GM23248 (cell line): ENCODE measurements at regions not wholly inside any gene's neighbourhood (a gene's known extent, or its start where the extent isn't known, plus 50 kb on each side); places are given as distances from the start of the nearest gene placed in this dataset.

Source experiments
- EZH2 ChIP-seq: fragments of 200-600 bp; sonication (generic); IDR thresholded peaks from 2 replicates; pipeline ENCODE4 v1.6.1; 2018; ENCODE audit warnings: antibody characterized with exemption, mild to moderate bottlenecking; ENCODE audit not compliant: insufficient read depth, poor library complexity, severe bottlenecking
- EZH2phosphoT487 ChIP-seq: fragments of 200-600 bp; sonication (generic); IDR thresholded peaks from 2 replicates; pipeline ENCODE4 v1.6.1; 2018; ENCODE audit warnings: antibody characterized with exemption, moderate library complexity, mild to moderate bottlenecking, low read depth; ENCODE audit not compliant: insufficient read depth

DNA sequence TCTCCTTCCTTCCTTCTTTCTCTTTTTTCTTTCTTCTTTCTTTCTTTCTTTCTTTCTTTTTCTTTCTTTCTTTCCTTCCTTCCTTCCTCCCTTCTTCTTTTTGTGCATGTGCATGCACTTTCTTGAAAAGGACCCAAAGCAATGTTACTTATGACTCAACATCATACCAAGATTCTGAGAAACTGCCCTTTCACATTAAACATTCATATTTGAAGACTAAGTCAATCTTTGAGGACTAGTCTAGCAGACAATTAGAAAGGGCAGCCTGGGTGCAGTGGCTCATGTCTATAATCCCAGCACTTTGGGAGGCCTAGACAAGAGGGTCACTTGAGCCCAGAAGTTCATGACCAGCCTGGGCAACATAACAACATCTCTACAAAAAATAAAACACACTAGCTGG is 212.8 kb upstream of the KITLG start:
- TF ChIP-seq EZH2 = no peak
- TF ChIP-seq EZH2phosphoT487 = no peak
